GM19324 (cell line): ENCODE measurements at regions not wholly inside any gene's neighbourhood (a gene's known extent, or its start where the extent isn't known, plus 50 kb on each side); places are given as distances from the start of the nearest gene placed in this dataset.

Source experiments
- ATAC-seq: cut with Tn5 transposase; IDR thresholded peaks from one replicate; pipeline ENCODE4 v1.9.1; 2021; ENCODE audit warnings: mild to moderate bottlenecking, moderate library complexity; ENCODE audit not compliant: unreplicated experiment, low FRiP score

- ATAC-seq = no peak
These were observed 264.5 kb downstream of the MRPL39 start for GRCh38 chr21:25342816-25343215.

GRCh38 chr21:25341981-25342380 is 265.3 kb downstream of the MRPL39 start:
- no peak for ATAC-seq

- no peak for ATAC-seq
These were observed 268.9 kb downstream of the MRPL39 start for GRCh38 chr21:25338415-25338814.

GRCh38 chr21:25334046-25334730 is 273.1 kb downstream of the MRPL39 start:
- no peak for ATAC-seq

- no peak for ATAC-seq
These were observed 276.0 kb downstream of the MRPL39 start for GRCh38 chr21:25331286-25331685.

- no peak for ATAC-seq
These were observed 277.0 kb downstream of the MRPL39 start for GRCh38 chr21:25330266-25330665.

GRCh38 chr21:25329227-25329825 is 278.0 kb downstream of the MRPL39 start:
- no peak for ATAC-seq

- no peak for ATAC-seq
These were observed 278.5 kb downstream of the MRPL39 start for GRCh38 chr21:25328736-25329135.

- ATAC-seq = no peak
These were observed 281.1 kb downstream of the MRPL39 start for GRCh38 chr21:25326181-25326580.

GRCh38 chr21:25324666-25325065 is 282.6 kb downstream of the MRPL39 start:
- no peak for ATAC-seq

GRCh38 chr21:25323356-25323949 is 283.8 kb downstream of the MRPL39 start:
- ATAC-seq = no peak

- ATAC-seq = no peak
These were observed 293.0 kb downstream of the MRPL39 start for GRCh38 chr21:25314247-25314646.

- ATAC-seq = no peak
These were observed 293.5 kb downstream of the MRPL39 start for GRCh38 chr21:25313829-25314228.

- ATAC-seq = no peak
These were observed 299.8 kb downstream of the MRPL39 start for GRCh38 chr21:25307489-25307888.

- ATAC-seq = no peak
These were observed 302.7 kb downstream of the MRPL39 start for GRCh38 chr21:25304611-25305010.

GRCh38 chr21:25300632-25301031 is 306.6 kb downstream of the MRPL39 start:
- no peak for ATAC-seq

- ATAC-seq = peak; percentile 86
These were observed 308.5 kb downstream of the MRPL39 start for GRCh38 chr21:25298512-25299491.

GRCh38 chr21:25297117-25297516 is 310.2 kb downstream of the MRPL39 start:
- ATAC-seq = no peak

- ATAC-seq = no peak
These were observed 311.0 kb downstream of the MRPL39 start for GRCh38 chr21:25296252-25296651.

- ATAC-seq = no peak
These were observed 314.9 kb downstream of the MRPL39 start for GRCh38 chr21:25292396-25292795.

- ATAC-seq = no peak
These were observed 323.6 kb downstream of the MRPL39 start for GRCh38 chr21:25283720-25284119.
